H9 (cell line): ENCODE measurements at regions not wholly inside any gene's neighbourhood (a gene's known extent, or its start where the extent isn't known, plus 50 kb on each side); places are given as distances from the start of the nearest gene placed in this dataset.

Experiments used
- DNase-seq: peaks from one replicate; pipeline ENCODE4 v3.0.0-alpha.2; 2017
- H2AFZ ChIP-seq: one replicate; pipeline ENCODE4 v1.6.1; 2013; ENCODE audit warnings: mild to moderate bottlenecking, low read length, control low read depth, moderate library complexity
- H2AK5ac ChIP-seq: 2 replicates; pipeline ENCODE4 v1.6.1; 2013; ENCODE audit warnings: low read length, control low read depth, mixed read lengths; ENCODE audit not compliant: insufficient read length
- H2BK120ac ChIP-seq: one replicate; pipeline ENCODE4 v1.6.1; 2013; ENCODE audit warnings: low read depth, mild to moderate bottlenecking, low read length, control low read depth, inconsistent platforms; ENCODE audit not compliant: poor library complexity, severe bottlenecking
- H2BK12ac ChIP-seq: 2 replicates; pipeline ENCODE4 v1.6.1; 2013; ENCODE audit warnings: low read length, control low read depth, mixed read lengths, low read depth; ENCODE audit not compliant: insufficient read length
- H2BK15ac ChIP-seq: 2 replicates; pipeline ENCODE4 v1.6.1; 2013; ENCODE audit warnings: low read depth, low read length, control low read depth
- H2BK20ac ChIP-seq: one replicate; pipeline ENCODE4 v1.6.1; 2013; ENCODE audit warnings: low read depth, mild to moderate bottlenecking, low read length, control low read depth, inconsistent platforms; ENCODE audit not compliant: poor library complexity, severe bottlenecking
- H2BK5ac ChIP-seq: 2 replicates; pipeline ENCODE4 v1.6.1; 2013; ENCODE audit warnings: low read length, control low read depth, mixed read lengths; ENCODE audit not compliant: insufficient read length
- H3K14ac ChIP-seq: 2 replicates; pipeline ENCODE4 v1.6.1; 2013; ENCODE audit warnings: low read length, control low read depth; ENCODE audit not compliant: insufficient read depth
- H3K18ac ChIP-seq: 2 replicates; pipeline ENCODE4 v1.6.1; 2013; ENCODE audit warnings: low read depth, mild to moderate bottlenecking, mixed read lengths, low read length, control low read depth; ENCODE audit not compliant: insufficient read length
- H3K23ac ChIP-seq: 2 replicates; pipeline ENCODE4 v1.6.1; 2013; ENCODE audit warnings: low read length, control low read depth, mixed read lengths, low read depth; ENCODE audit not compliant: insufficient read length
- H3K23me2 ChIP-seq: 2 replicates; pipeline ENCODE4 v1.6.1; 2013; ENCODE audit warnings: low read depth, mild to moderate bottlenecking, mixed read lengths, low read length, control low read depth; ENCODE audit not compliant: insufficient read length, poor library complexity, severe bottlenecking
- H3K27ac ChIP-seq: 2 replicates; pipeline ENCODE4 v1.5.1; 2013; ENCODE audit warnings: low read length, control low read depth, mixed read lengths, low read depth; ENCODE audit not compliant: insufficient read length
- H3K27me3 ChIP-seq: 2 replicates; pipeline ENCODE4 v1.6.1; 2013; ENCODE audit warnings: low read length, control low read depth, inconsistent platforms; ENCODE audit not compliant: insufficient read depth
- H3K4ac ChIP-seq: 2 replicates; pipeline ENCODE4 v1.6.1; 2013; ENCODE audit warnings: low read depth, mild to moderate bottlenecking, control low read depth, inconsistent platforms, low read length, moderate library complexity
- H3K4me1 ChIP-seq: 2 replicates; pipeline ENCODE4 v1.6.1; 2013; ENCODE audit warnings: low read length, control low read depth, inconsistent platforms; ENCODE audit not compliant: insufficient read depth
- H3K4me2 ChIP-seq: 2 replicates; pipeline ENCODE4 v1.6.1; 2013; ENCODE audit warnings: low read length, control low read depth, mixed read lengths; ENCODE audit not compliant: insufficient read length, insufficient read depth
- H3K56ac ChIP-seq: 2 replicates; pipeline ENCODE4 v1.6.1; 2013; ENCODE audit warnings: low read depth, mild to moderate bottlenecking, mixed read lengths, low read length, control low read depth; ENCODE audit not compliant: insufficient read length
- H3K79me1 ChIP-seq: 2 replicates; pipeline ENCODE4 v1.6.1; 2013; ENCODE audit warnings: low read depth, mild to moderate bottlenecking, moderate library complexity, low read length, control low read depth, inconsistent platforms; ENCODE audit not compliant: insufficient read depth, poor library complexity, severe bottlenecking
- H3K79me2 ChIP-seq: 2 replicates; pipeline ENCODE4 v1.6.1; 2013; ENCODE audit warnings: low read length, control low read depth, inconsistent platforms; ENCODE audit not compliant: insufficient read depth
- H3K9ac ChIP-seq: 2 replicates; pipeline ENCODE4 v1.6.1; 2013; ENCODE audit warnings: low read length, control low read depth, mixed read lengths; ENCODE audit not compliant: insufficient read length; ENCODE audit errors: extremely low read depth
- H3K9me3 ChIP-seq: one replicate; pipeline ENCODE4 v1.6.1; 2013; ENCODE audit warnings: low read depth, low read length, inconsistent platforms; ENCODE audit not compliant: control insufficient read depth
- H3T11ph ChIP-seq: one replicate; pipeline ENCODE4 v1.6.1; 2013; ENCODE audit warnings: mild to moderate bottlenecking, low read length, control low read depth, inconsistent platforms
- H4K20me1 ChIP-seq: one replicate; pipeline ENCODE4 v1.6.1; 2013; ENCODE audit not compliant: control insufficient read depth, insufficient read length, insufficient read depth
- H4K5ac ChIP-seq: 2 replicates; pipeline ENCODE4 v1.6.1; 2013; ENCODE audit warnings: low read depth, mild to moderate bottlenecking, mixed read lengths, low read length, control low read depth; ENCODE audit not compliant: insufficient read length
- H4K8ac ChIP-seq: replicated peaks from 2 replicates; pipeline ENCODE4 v1.6.1; 2013; ENCODE audit warnings: low read length, control low read depth, mixed read lengths, low read depth; ENCODE audit not compliant: insufficient read length
- H4K91ac ChIP-seq: 2 replicates; pipeline ENCODE4 v1.6.1; 2013; ENCODE audit warnings: low read depth, mild to moderate bottlenecking, moderate library complexity, mixed read lengths, low read length, control low read depth; ENCODE audit not compliant: insufficient read length
- H3K27ac Mint-ChIP-seq, 3 experiments: 2 replicates in 2 of 3; 3 replicates in 1 of 3; pipeline ENCODE4 v1.8.0; 2020 to 2021; ENCODE audit warnings: mixed read lengths in 3 of 3, mild to moderate bottlenecking in 1 of 3, moderate library complexity in 1 of 3
- H3K27me3 Mint-ChIP-seq: 2 replicates; pipeline ENCODE4 v1.8.0; 2021; ENCODE audit warnings: low read depth, mild to moderate bottlenecking, moderate library complexity, mixed read lengths
- H3K36me3 Mint-ChIP-seq, 3 experiments: 2 replicates in 2 of 3; 3 replicates in 1 of 3; pipeline ENCODE4 v1.8.0; 2020 to 2021; ENCODE audit warnings: low read depth in 3 of 3, mixed read lengths in 3 of 3; ENCODE audit not compliant: insufficient read depth in 1 of 3
- H3K4me1 Mint-ChIP-seq, 2 experiments: 2 replicates each; pipeline ENCODE4 v1.8.0; 2020; ENCODE audit warnings: mixed read lengths in 2 of 2
- H3K4me3 Mint-ChIP-seq, 2 experiments: 2 replicates in 1 of 2; 3 replicates in 1 of 2; pipeline ENCODE4 v1.8.0; 2020 to 2021; ENCODE audit warnings: mild to moderate bottlenecking in 2 of 2, mixed read lengths in 2 of 2, moderate library complexity in 1 of 2
- H3K9me3 Mint-ChIP-seq, 2 experiments: 2 replicates in 1 of 2; 3 replicates in 1 of 2; pipeline ENCODE4 v1.8.0; 2020; ENCODE audit warnings: mild to moderate bottlenecking in 2 of 2, mixed read lengths in 2 of 2, moderate library complexity in 1 of 2
- WGBS: extraction: QIAGEN DNeasy Blood & Tissue Kit; methylation state at CpG from one replicate; pipeline ENCODE4 v1.1.7; 2013; ENCODE audit warnings: missing lambda C conversion rate, low lambda C conversion rate, mixed read lengths; ENCODE audit not compliant: insufficient read length; ENCODE audit errors: extremely low coverage; 5-methylcytosine and 5-hydroxymethylcytosine counted together
- TF ChIP-seq, protein P1 (sequence below): fragments of 200-600 bp; sonication (generic); conservative IDR thresholded peaks from 3 replicates; pipeline ENCODE4 v1.8.0; 2021; ENCODE audit warnings: antibody characterized with exemption, mild to moderate bottlenecking

DNA sequence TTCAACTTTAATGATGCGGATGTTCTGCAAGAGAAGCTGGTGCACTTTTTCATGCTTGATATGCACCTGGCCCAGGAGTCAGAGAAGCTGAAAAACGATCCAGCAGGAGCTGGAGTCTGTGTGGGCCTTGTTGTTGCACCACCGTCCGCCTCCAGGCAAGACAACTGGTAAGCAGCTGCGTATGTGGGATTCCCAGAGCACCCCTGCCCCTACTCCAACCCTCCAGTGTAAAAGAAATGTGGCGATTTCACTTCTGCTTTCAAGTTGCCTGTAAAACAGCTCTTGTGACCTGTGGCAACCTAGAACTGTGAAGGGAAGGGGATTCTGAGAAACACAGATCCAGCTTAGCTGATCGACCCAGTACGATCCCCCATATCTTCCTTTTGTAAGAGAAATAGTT is 154.1 kb upstream of the PELI2 start:
- no peak overlapping the region for H3K4me2 ChIP-seq
- H3K79me1 ChIP-seq: no peaks in the 10 kb centered on the region
- no peak overlapping the region for H4K91ac ChIP-seq
- TF ChIP-seq, protein P1, sequence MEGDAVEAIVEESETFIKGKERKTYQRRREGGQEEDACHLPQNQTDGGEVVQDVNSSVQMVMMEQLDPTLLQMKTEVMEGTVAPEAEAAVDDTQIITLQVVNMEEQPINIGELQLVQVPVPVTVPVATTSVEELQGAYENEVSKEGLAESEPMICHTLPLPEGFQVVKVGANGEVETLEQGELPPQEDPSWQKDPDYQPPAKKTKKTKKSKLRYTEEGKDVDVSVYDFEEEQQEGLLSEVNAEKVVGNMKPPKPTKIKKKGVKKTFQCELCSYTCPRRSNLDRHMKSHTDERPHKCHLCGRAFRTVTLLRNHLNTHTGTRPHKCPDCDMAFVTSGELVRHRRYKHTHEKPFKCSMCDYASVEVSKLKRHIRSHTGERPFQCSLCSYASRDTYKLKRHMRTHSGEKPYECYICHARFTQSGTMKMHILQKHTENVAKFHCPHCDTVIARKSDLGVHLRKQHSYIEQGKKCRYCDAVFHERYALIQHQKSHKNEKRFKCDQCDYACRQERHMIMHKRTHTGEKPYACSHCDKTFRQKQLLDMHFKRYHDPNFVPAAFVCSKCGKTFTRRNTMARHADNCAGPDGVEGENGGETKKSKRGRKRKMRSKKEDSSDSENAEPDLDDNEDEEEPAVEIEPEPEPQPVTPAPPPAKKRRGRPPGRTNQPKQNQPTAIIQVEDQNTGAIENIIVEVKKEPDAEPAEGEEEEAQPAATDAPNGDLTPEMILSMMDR: no peak
- H3K27me3 ChIP-seq: no peaks in the 10 kb centered on the region; the same call in 1 of the 2 replicates
- Mint-ChIP-seq H3K27me3 (no peaks in the 10 kb centered on the region), H3K4me1 (peaks cover 24 to 27% of the 10 kb centered on the region in 2 experiments), H3K9me3 (no peaks in the 10 kb centered on the region), H3K4me3 (no peak overlapping the region), H3K27ac (no peak overlapping the region), H3K36me3 (no peaks in the 10 kb centered on the region; a peak in 1 of 7 replicates)
- H3K27ac ChIP-seq: no peak overlapping the region
- H2BK15ac ChIP-seq: no peak overlapping the region
- H3K4me1 ChIP-seq: no peaks in the 10 kb centered on the region; the same call in 1 of the 2 replicates
- no peak overlapping the region for H2BK12ac ChIP-seq
- H3K9me3 ChIP-seq: no peaks in the 10 kb centered on the region
- H3K4ac ChIP-seq: no peak overlapping the region
- no peaks in the 10 kb centered on the region for H3K79me2 ChIP-seq
- H2BK5ac ChIP-seq: no peak overlapping the region
- H3T11ph ChIP-seq: no peak overlapping the region
- no peak overlapping the region for H3K14ac ChIP-seq
- no peaks in the 10 kb centered on the region for H3K23me2 ChIP-seq
- no peak overlapping the region for H2BK20ac ChIP-seq
- no peak overlapping the region for H3K23ac ChIP-seq
- no peak overlapping the region for H4K8ac ChIP-seq
- no peak overlapping the region for H3K9ac ChIP-seq
- no peaks in the 10 kb centered on the region for H4K20me1 ChIP-seq
- no peak overlapping the region for H3K56ac ChIP-seq
- no peak for DNase-seq
- no CpG with 5 or more reads among the region's 8 CpGs for WGBS
- no peak overlapping the region for H2AFZ ChIP-seq
- no peak overlapping the region for H4K5ac ChIP-seq
- no peak overlapping the region for H2AK5ac ChIP-seq
- H2BK120ac ChIP-seq: no peak overlapping the region
- H3K18ac ChIP-seq: no peak overlapping the region
